ENCODE measurements at regions not wholly inside any gene's neighbourhood (a gene's known extent, or its start where the extent isn't known, plus 50 kb on each side); places are given as distances from the start of the nearest gene placed in this dataset.

DNA sequence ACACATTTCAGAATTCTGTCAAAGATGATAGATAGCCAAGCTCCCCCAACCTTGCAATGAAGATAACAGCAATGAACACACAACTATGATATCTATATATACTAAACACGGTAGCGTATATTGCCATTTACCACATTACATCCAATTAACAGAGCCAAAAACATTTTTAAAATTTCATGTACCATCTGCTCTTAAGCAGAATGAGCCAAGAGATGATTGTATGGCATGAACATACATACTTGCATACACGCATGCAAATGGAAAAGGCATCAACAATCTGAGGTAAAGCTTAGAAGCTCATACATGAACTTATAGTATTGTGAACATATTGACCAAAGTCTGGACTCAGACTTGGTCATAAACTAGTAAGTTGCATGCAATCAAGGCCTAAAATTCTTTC lies 712.9 kb upstream of the GOLIM4 start:
- no peak for TF ChIP-seq CTCF (conservative IDR thresholded peaks at IDR 0.05)
- no peak overlapping the region for H3K4me3 Mint-ChIP-seq
- H3K27me3 Mint-ChIP-seq, result no peaks in the 10 kb centered on the region
- no peak for DNase-seq (ENCODE audit: extremely low spot score, unreplicated experiment)
- H3K4me1 Mint-ChIP-seq (ENCODE audit: unreplicated experiment), result peaks cover 15% of the 10 kb centered on the region
- H3K9me3 Mint-ChIP-seq, result no peaks in the 10 kb centered on the region
- H3K27ac Mint-ChIP-seq, result no peak overlapping the region
- H3K36me3 Mint-ChIP-seq, result no peaks in the 10 kb centered on the region

- Mint-ChIP-seq H3K27me3 (no peaks in the 10 kb centered on the region), H3K4me3 (no peak overlapping the region), H3K36me3 (no peaks in the 10 kb centered on the region), H3K27ac (no peak overlapping the region), H3K9me3 (no peaks in the 10 kb centered on the region), H3K4me1 (ENCODE audit: unreplicated experiment) (peaks cover 15% of the 10 kb centered on the region)
- TF ChIP-seq CTCF (conservative IDR thresholded peaks at IDR 0.05), result no peak
- no peak for DNase-seq (ENCODE audit: extremely low spot score, unreplicated experiment)
Observed at GRCh38 chr3:168807448-168807847, 711.7 kb upstream of the GOLIM4 start.

GRCh38 chr3:168806871-168807270 lies 711.1 kb upstream of the GOLIM4 start:
- no peak for TF ChIP-seq CTCF (conservative IDR thresholded peaks at IDR 0.05)
- no peaks in the 10 kb centered on the region for H3K9me3 Mint-ChIP-seq
- no peak overlapping the region for H3K4me3 Mint-ChIP-seq
- no peak overlapping the region for H3K27ac Mint-ChIP-seq
- peaks cover 15% of the 10 kb centered on the region for H3K4me1 Mint-ChIP-seq (ENCODE audit: unreplicated experiment)
- H3K27me3 Mint-ChIP-seq, result no peaks in the 10 kb centered on the region
- no peaks in the 10 kb centered on the region for H3K36me3 Mint-ChIP-seq
- no peak for DNase-seq (ENCODE audit: extremely low spot score, unreplicated experiment)

GRCh38 chr3:168803536-168803935 lies 707.8 kb upstream of the GOLIM4 start:
- Mint-ChIP-seq H3K4me3 (no peak overlapping the region), H3K36me3 (no peaks in the 10 kb centered on the region), H3K27ac (no peak overlapping the region), H3K27me3 (no peaks in the 10 kb centered on the region), H3K4me1 (ENCODE audit: unreplicated experiment) (peaks cover 15% of the 10 kb centered on the region), H3K9me3 (no peaks in the 10 kb centered on the region)
- DNase-seq (ENCODE audit: extremely low spot score, unreplicated experiment), result no peak
- TF ChIP-seq CTCF (conservative IDR thresholded peaks at IDR 0.05), result no peak

DNA sequence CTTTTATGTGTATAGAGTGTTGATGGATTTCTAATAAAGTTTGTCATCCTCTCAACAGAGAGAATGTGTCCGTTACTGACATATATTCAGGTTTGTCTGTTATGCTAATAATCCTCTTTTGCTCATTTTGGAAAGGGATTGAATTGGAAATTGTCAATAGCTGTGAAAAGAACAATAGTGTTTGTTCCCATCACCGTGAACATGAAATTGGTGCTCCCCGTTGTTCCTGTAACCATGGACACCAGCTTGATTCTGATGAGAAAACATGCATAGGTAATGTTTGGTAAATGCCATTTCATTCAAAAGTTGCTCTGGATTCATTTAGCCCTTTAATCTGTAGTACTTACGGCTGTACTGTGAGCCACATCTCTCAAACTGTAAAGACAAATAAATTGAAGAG lies 707.0 kb upstream of the GOLIM4 start:
- peaks cover 15% of the 10 kb centered on the region for H3K4me1 Mint-ChIP-seq (ENCODE audit: unreplicated experiment)
- no peak overlapping the region for H3K27ac Mint-ChIP-seq
- H3K27me3 Mint-ChIP-seq, result no peaks in the 10 kb centered on the region
- no peak for DNase-seq (ENCODE audit: extremely low spot score, unreplicated experiment)
- H3K4me3 Mint-ChIP-seq, result no peak overlapping the region
- H3K36me3 Mint-ChIP-seq, result no peaks in the 10 kb centered on the region
- TF ChIP-seq CTCF (conservative IDR thresholded peaks at IDR 0.05), result no peak
- no peaks in the 10 kb centered on the region for H3K9me3 Mint-ChIP-seq

DNA sequence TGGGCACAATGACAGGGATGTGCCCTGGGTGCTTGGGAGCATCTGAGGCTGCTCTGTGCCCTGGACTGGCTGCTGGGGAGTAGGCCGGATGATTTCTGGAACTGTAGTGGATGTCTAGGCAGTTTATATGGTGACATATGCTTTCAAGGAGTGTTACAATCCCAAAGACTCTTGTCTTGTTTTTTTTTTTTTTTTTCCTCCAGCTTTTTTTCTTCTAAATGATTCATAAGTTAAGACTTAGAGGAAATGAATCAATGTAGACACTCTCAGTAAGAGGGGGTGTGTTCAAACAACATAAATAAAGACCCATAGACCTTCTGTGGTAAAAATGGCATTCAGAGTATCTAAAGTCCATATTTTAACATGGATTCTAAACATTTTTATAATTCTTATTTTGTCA lies 706.1 kb upstream of the GOLIM4 start:
- peaks cover 6% of the 10 kb centered on the region for H3K4me1 Mint-ChIP-seq (ENCODE audit: unreplicated experiment)
- H3K27me3 Mint-ChIP-seq, result no peaks in the 10 kb centered on the region
- DNase-seq (ENCODE audit: extremely low spot score, unreplicated experiment), result no peak
- no peaks in the 10 kb centered on the region for H3K36me3 Mint-ChIP-seq
- no peak overlapping the region for H3K27ac Mint-ChIP-seq
- no peak for TF ChIP-seq CTCF (conservative IDR thresholded peaks at IDR 0.05)
- H3K4me3 Mint-ChIP-seq, result no peak overlapping the region
- no peaks in the 10 kb centered on the region for H3K9me3 Mint-ChIP-seq
